Neural crest cell (in vitro differentiated cells): ENCODE measurements at regions not wholly inside any gene's neighbourhood (a gene's known extent, or its start where the extent isn't known, plus 50 kb on each side); places are given as distances from the start of the nearest gene placed in this dataset.

ENCODE experiments used
- DNase-seq: peaks from one replicate; pipeline ENCODE4 v3.0.0; 2021; ENCODE audit warnings: low read depth, mixed read lengths, low spot score
- H3K27ac Mint-ChIP-seq: one replicate; pipeline ENCODE4 v1.8.0; 2021; ENCODE audit warnings: mild to moderate bottlenecking, mixed read lengths; ENCODE audit not compliant: unreplicated experiment
- H3K27me3 Mint-ChIP-seq: 2 replicates; pipeline ENCODE4 v1.8.0; 2021; ENCODE audit warnings: low read depth, mild to moderate bottlenecking, mixed read lengths
- H3K36me3 Mint-ChIP-seq: 2 replicates; pipeline ENCODE4 v1.8.0; 2021; ENCODE audit warnings: low read depth, mild to moderate bottlenecking, mixed read lengths
- H3K4me1 Mint-ChIP-seq: 2 replicates; pipeline ENCODE4 v1.8.0; 2021; ENCODE audit warnings: mixed read lengths
- H3K4me3 Mint-ChIP-seq: one replicate; pipeline ENCODE4 v1.8.0; 2021; ENCODE audit warnings: mild to moderate bottlenecking, mixed read lengths
- H3K9me3 Mint-ChIP-seq: 2 replicates; pipeline ENCODE4 v1.8.0; 2021; ENCODE audit warnings: mixed read lengths
- CTCF ChIP-seq: fragments of 200-600 bp; sonication (generic); conservative IDR thresholded peaks from 2 replicates; pipeline ENCODE4 v1.5.0; 2021; ENCODE audit warnings: antibody characterized with exemption, mild to moderate bottlenecking

- no peak overlapping the region for H3K27ac Mint-ChIP-seq
- H3K4me1 Mint-ChIP-seq = no peaks in the 10 kb centered on the region
- no peak for DNase-seq
- TF ChIP-seq CTCF = no peak
- H3K4me3 Mint-ChIP-seq = no peak overlapping the region
- peaks cover 8% of the 10 kb centered on the region for H3K9me3 Mint-ChIP-seq
- no peaks in the 10 kb centered on the region for H3K27me3 Mint-ChIP-seq
- H3K36me3 Mint-ChIP-seq = no peaks in the 10 kb centered on the region
Measured at GRCh38 chr6:77979204-77979603, 326.4 kb downstream of the MEI4 start.

- Mint-ChIP-seq H3K4me3 (no peak overlapping the region), H3K27me3 (no peaks in the 10 kb centered on the region), H3K4me1 (no peaks in the 10 kb centered on the region), H3K9me3 (peaks cover 11% of the 10 kb centered on the region), H3K27ac (no peak overlapping the region), H3K36me3 (no peaks in the 10 kb centered on the region)
- no peak for DNase-seq
- TF ChIP-seq CTCF = no peak
Measured at GRCh38 chr6:77986380-77987034, 333.7 kb downstream of the MEI4 start.

- DNase-seq = no peak
- Mint-ChIP-seq H3K9me3 (peaks cover 11% of the 10 kb centered on the region), H3K4me3 (no peak overlapping the region), H3K27me3 (no peaks in the 10 kb centered on the region), H3K4me1 (no peaks in the 10 kb centered on the region), H3K27ac (no peak overlapping the region), H3K36me3 (no peaks in the 10 kb centered on the region)
- no peak for TF ChIP-seq CTCF
Measured at GRCh38 chr6:77987035-77987384, 334.2 kb downstream of the MEI4 start.

- Mint-ChIP-seq H3K4me1 (no peaks in the 10 kb centered on the region), H3K4me3 (no peak overlapping the region), H3K27ac (no peak overlapping the region), H3K9me3 (no peaks in the 10 kb centered on the region), H3K36me3 (no peaks in the 10 kb centered on the region), H3K27me3 (no peaks in the 10 kb centered on the region)
- TF ChIP-seq CTCF = no peak
- DNase-seq = no peak
Measured at GRCh38 chr6:78010130-78010529, 357.3 kb downstream of the MEI4 start.

GRCh38 chr6:78020586-78020985, 367.7 kb downstream of the MEI4 start:
- Mint-ChIP-seq H3K27ac (no peak overlapping the region), H3K36me3 (no peaks in the 10 kb centered on the region), H3K27me3 (no peaks in the 10 kb centered on the region), H3K9me3 (peaks cover 3% of the 10 kb centered on the region), H3K4me1 (no peaks in the 10 kb centered on the region), H3K4me3 (no peak overlapping the region)
- DNase-seq = no peak
- TF ChIP-seq CTCF = no peak
